NCI-H187 (cell line): ENCODE measurements at regions not wholly inside any gene's neighbourhood (a gene's known extent, or its start where the extent isn't known, plus 50 kb on each side); places are given as distances from the start of the nearest gene placed in this dataset.

Source experiments
- DNase-seq, 2 experiments: peaks; one replicate each; lab custom pipeline; 2025; lab: John Stamatoyannopoulos, UW

- no peak for DNase-seq
These were observed 53.2 kb upstream of the TFEC start for GRCh38 chr7:116083796-116084195.

- no peak for DNase-seq
These were observed 56.0 kb upstream of the TFEC start for GRCh38 chr7:116086547-116087045.

DNA sequence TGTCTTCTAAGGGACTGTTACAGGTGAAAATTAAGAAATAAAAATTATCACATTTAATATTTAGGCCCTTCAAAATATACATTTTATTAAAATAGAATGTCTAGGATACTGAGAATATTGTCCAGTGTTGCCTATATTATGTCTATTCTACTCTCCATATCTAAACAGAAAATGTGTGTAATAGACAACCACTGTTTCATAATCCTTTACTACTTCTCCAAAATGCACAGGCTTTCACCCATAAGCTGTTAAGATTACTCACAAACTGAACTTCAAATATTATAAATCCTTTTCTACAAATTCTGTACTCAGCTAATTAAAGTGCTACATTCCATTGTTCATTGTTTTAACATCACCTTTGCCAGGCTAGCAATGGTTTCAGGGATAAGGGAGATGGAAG, 56.7 kb upstream of the TFEC start:
- no peak for DNase-seq

DNA sequence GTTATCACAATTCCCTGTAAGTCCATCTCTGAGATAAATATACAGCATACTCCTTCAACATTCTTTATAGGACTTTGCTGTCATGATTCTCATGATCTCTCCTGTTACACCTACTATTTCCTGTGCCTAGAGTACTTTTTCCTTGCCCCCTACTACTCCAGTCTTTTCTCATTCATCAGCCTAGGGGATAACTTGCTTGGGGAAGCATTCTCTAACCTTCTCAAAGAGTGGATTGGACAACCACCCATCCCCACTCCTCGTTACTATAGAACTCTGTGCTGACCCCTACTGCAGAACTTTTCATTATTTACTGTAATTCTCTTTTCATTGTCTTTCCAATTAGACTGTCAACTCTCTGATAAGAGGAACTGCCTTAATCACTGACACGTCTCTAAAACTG, 57.4 kb upstream of the TFEC start:
- DNase-seq: no peak

DNA sequence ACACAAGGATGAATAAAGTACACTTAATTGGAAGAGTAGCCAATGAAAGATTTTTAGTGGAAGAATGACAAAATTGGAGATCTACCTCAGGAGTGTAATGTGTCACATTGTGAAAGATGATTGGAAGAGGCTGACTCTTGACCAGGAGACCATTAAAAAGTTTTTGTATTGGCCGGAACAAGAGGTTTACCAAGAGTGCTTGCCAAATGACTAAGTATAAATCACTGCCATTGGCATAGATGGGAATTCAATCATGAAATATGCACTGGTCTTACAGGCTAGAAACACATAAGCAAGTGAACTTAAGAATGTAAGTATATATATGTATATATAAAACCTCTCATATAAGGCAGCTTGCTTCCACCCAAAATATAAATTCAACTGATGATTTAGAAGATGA, 58.7 kb upstream of the TFEC start:
- DNase-seq: no peak

- DNase-seq: no peak
These were observed 63.1 kb upstream of the TFEC start for GRCh38 chr7:116093516-116094301.

- DNase-seq: no peak
These were observed 64.8 kb upstream of the TFEC start for GRCh38 chr7:116095396-116095795.

DNA sequence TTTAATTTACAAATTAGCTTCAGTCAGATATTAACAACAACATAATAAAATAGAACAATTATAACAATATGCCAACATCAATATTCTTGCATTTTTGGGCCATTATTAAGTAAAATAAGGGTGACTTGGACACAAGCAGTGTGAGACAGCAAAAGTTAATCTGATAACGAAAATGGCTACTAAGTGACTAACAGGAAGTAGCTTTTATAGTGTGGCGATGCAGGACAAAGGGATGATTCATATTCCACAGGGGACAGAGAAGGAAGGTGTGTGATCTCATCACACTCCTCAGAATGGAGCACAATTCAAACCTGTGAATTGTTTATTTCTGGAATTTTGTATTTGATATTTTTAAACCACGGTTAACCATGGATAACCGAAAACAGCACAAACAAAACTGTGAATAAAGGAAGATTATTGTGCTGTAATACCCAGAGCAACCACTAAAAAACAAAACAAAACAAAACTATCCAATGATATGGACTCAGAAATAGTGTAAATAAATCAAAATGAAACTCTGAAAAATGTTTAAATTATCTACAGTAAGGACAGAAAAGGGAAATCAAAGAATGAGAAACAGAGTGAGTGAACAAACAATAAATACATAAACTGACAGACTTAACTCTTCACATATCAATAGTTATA, 66.9 kb upstream of the TFEC start:
- no peak for DNase-seq

GRCh38 chr7:116098175-116098574, 67.6 kb upstream of the TFEC start:
- no peak for DNase-seq

GRCh38 chr7:116100626-116101025, 70.1 kb upstream of the TFEC start:
- DNase-seq: no peak

GRCh38 chr7:116101704-116102103, 71.1 kb upstream of the TFEC start:
- DNase-seq: no peak

DNA sequence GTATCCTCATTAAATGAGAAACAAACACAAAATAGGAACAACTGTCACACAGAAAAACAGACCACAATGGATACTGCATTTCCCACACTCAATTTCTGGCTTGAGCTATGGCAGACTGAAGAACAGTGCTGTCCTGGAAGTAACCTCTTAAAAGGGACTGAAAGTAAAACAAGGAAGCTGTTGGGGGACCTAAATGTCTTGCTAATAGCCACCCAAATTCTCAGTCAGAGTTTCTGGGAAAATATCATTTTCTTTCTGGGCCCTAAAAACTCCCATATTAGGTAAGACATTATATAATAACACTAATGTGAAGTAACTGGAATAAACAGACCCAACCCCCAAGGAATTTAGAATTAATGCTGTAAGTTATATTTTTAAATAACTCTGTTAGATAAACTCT, 80.9 kb upstream of the TFEC start:
- DNase-seq: no peak

GRCh38 chr7:116113310-116113709, 82.7 kb upstream of the TFEC start:
- DNase-seq: no peak

GRCh38 chr7:116120839-116121238, 89.5 kb upstream of the TES start:
- DNase-seq: no peak

DNA sequence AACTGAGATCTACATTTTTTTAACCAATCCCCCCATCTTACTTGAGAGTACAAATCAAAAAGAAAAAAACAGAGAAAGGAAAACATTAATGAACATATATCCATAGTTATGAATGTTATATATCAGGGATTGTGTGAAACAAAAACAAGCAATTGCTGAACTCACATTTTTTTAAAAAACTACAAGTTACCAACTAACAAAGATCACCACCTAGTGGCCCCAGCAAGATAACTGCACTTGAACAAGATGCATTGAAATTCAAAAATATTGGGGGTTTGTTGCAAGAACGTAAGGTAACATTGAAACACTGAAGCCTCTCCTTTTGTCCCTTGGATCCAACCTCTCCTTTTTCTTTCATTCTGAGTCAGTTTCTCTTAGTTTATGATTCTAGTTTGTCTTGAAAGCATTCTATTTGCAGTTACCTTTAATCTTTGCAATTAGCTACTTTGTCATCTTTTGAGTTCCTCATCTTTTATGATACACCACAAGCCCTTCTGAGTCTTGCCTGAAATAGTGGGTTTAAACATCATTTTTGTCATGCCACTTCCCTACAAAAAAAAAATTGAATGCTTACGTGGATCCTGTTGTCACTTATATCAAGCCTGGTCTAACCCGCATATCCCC, 87.3 kb upstream of the TES start:
- DNase-seq: no peak

DNA sequence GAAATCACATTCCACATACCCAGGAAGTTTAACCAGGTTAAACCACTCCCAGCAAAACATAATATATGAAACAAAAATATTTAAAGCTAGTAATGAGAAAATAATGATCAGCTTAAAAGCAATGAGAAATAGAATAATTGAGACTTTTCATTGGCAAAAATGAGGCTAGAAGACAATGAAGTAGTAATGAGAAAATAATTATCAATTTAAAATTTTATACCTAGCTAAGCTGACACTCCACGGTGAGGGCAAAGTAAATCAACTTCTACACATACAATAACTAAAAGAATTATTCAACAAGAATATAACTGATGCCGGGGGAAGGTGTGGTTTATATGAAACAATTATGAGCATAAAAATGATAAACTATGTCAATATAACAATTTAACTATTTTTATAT, 82.2 kb upstream of the TES start:
- DNase-seq: no peak

GRCh38 chr7:116135306-116135705, 75.0 kb upstream of the TES start:
- no peak for DNase-seq

GRCh38 chr7:116138202-116138801, 72.0 kb upstream of the TES start:
- peak; percentile 7 to 21 for DNase-seq

DNA sequence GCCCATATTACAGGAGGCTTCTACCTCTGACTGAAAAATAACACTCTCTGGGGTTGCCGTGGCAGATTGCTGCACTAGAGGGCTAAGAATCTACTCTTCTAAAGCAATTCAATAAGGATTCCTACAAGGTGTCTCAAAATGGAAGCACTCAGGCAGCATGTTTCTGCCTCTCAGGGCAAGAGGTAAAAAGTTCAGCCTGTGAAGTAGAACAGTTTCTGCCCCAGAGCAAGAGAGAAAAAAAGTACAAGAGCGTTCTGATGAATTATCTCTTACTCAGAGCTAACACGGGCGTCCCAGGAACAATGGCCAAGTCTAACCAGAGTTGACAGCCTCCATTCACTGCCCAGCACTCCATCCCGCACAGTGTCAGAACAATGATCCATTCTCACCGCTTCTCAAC, 71.3 kb upstream of the TES start:
- DNase-seq: no peak

DNA sequence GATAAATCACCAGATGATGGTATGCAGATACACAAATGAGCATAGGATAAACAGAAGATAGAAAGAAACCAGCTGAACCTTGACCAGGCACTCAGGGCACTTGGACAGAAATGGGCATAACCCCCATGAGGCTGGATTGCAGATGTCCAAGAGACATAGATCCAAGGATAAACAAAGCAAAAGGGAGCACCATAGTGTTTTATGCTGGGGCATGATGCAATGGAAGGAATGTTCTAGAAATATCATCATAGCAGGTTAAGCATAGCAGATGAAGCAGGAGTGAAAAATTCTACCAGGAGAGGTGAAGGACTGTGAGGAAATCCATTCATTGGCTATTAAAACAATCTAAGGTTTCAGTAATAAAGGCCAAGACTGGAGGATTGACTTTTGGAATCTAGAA, 70.5 kb upstream of the TES start:
- no peak for DNase-seq

- no peak for DNase-seq
These were observed 68.0 kb upstream of the TES start for GRCh38 chr7:116142374-116142773.

DNA sequence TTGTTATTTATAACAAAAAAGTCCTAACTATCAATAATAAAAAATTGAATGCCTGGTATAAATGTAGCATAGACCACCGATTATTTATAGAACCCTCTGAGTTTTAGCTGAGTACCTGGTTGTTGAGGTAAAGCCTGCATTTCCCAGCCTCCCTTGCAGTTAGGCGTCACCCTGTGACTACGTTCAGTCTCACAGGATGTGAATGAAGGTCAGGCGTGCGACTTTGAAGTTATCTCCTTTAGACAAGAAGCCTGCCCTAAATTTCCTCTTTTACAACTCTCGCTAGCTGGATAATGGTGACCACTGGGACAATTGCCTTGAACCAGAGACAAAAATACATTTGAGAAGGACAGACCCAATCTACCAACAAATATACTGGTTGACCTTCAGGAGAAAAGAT, 67.5 kb upstream of the TES start:
- no peak for DNase-seq
